ENCODE measurements at regions not wholly inside any gene's neighbourhood (a gene's known extent, or its start where the extent isn't known, plus 50 kb on each side); places are given as distances from the start of the nearest gene placed in this dataset.

DNA sequence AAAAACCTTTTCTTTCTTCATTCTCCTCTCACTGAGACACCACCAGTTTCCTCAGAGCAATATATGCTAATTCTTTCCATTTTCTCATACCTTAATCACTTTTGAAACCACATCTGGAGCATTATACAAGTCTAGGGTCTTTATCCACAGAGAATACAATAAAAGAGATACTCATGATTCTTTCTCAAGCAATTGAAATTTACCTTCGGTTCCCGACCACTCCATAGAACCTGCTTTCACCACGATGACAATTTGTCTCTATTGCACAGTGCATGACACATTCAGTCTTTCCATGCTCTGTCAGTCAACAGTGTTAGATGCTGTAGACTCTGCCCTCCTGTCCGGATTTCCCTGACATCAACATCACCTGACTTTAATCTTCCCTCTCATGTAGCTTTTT lies 409.3 kb upstream of the NWD2 start:
- DNase-seq (no peak), ATAC-seq (ENCODE audit: low read depth) (no peak)
- H3K27me3 Mint-ChIP-seq = no peaks in the 10 kb centered on the region
- no peak overlapping the region for H3K27ac ChIP-seq (ENCODE audit: low read length in 2 of 2)
- H3K9ac ChIP-seq (ENCODE audit: low read length) = no peak overlapping the region
- H3K36me3 ChIP-seq (replicated peaks in 1 of 2; ENCODE audit: control extremely low read depth in 1 of 2, control insufficient read depth in 1 of 2, extremely low read depth in 1 of 2, insufficient read depth in 2 of 2, low read length in 1 of 2) = no peaks in the 10 kb centered on the region
- no peak overlapping the region for H2AFZ ChIP-seq (ENCODE audit: insufficient read depth, low read depth, low read length, poor library complexity, severe bottlenecking)
- H3K79me2 ChIP-seq (ENCODE audit: control insufficient read depth, insufficient read depth, low read length) = no peaks in the 10 kb centered on the region
- ChIA-PET POLR2A (no interaction called here), CTCF (no interaction called here)
- H3K4me2 ChIP-seq (replicated peaks; ENCODE audit: low read depth, low read length, poor library complexity, severe bottlenecking) = no peak overlapping the region
- H3K9me3 Mint-ChIP-seq (ENCODE audit: insufficient read depth) = no peaks in the 10 kb centered on the region
- H3K27ac Mint-ChIP-seq = no peak overlapping the region
- WGBS (ENCODE audit: insufficient coverage) = 62% methylated on average over 4 of the region's 4 CpGs
- H4K20me1 ChIP-seq (ENCODE audit: control insufficient read depth, insufficient read depth, low read length, poor library complexity, severe bottlenecking) = no peaks in the 10 kb centered on the region
- TF ChIP-seq EZH2 (IDR thresholded peaks at IDR 0.05; ENCODE audit: borderline replicate concordance, insufficient read depth, low read depth, low read length, poor library complexity, severe bottlenecking) = no peak
- TF ChIP-seq, protein P1, sequence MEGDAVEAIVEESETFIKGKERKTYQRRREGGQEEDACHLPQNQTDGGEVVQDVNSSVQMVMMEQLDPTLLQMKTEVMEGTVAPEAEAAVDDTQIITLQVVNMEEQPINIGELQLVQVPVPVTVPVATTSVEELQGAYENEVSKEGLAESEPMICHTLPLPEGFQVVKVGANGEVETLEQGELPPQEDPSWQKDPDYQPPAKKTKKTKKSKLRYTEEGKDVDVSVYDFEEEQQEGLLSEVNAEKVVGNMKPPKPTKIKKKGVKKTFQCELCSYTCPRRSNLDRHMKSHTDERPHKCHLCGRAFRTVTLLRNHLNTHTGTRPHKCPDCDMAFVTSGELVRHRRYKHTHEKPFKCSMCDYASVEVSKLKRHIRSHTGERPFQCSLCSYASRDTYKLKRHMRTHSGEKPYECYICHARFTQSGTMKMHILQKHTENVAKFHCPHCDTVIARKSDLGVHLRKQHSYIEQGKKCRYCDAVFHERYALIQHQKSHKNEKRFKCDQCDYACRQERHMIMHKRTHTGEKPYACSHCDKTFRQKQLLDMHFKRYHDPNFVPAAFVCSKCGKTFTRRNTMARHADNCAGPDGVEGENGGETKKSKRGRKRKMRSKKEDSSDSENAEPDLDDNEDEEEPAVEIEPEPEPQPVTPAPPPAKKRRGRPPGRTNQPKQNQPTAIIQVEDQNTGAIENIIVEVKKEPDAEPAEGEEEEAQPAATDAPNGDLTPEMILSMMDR (IDR thresholded peaks at IDR 0.05) = no peak
- no peaks in the 10 kb centered on the region for H3K4me1 ChIP-seq (ENCODE audit: control insufficient read depth in 2 of 2, insufficient read depth in 2 of 2, low read length in 2 of 2)
- intact Hi-C loops (cut with micrococcal nuclease) = no loop called here
- no peak overlapping the region for H3K4me3 ChIP-seq (ENCODE audit: control extremely low read depth in 1 of 5, extremely low read depth in 1 of 5, insufficient read depth in 1 of 5, low read depth in 2 of 5, low read length in 4 of 5)
- no peak overlapping the region for H3K4me3 Mint-ChIP-seq
- H3K4me1 Mint-ChIP-seq = no peaks in the 10 kb centered on the region
- H3K9me3 ChIP-seq (ENCODE audit: control extremely low read depth in 1 of 3, control insufficient read depth in 2 of 3, insufficient read depth in 1 of 3, low read length in 2 of 3) = no peaks in the 10 kb centered on the region
- no peaks in the 10 kb centered on the region for H3K27me3 ChIP-seq (replicated peaks in 1 of 4; ENCODE audit: control extremely low read depth in 1 of 4, control insufficient read depth in 3 of 4, insufficient read depth in 4 of 4, low read length in 3 of 4)

DNA sequence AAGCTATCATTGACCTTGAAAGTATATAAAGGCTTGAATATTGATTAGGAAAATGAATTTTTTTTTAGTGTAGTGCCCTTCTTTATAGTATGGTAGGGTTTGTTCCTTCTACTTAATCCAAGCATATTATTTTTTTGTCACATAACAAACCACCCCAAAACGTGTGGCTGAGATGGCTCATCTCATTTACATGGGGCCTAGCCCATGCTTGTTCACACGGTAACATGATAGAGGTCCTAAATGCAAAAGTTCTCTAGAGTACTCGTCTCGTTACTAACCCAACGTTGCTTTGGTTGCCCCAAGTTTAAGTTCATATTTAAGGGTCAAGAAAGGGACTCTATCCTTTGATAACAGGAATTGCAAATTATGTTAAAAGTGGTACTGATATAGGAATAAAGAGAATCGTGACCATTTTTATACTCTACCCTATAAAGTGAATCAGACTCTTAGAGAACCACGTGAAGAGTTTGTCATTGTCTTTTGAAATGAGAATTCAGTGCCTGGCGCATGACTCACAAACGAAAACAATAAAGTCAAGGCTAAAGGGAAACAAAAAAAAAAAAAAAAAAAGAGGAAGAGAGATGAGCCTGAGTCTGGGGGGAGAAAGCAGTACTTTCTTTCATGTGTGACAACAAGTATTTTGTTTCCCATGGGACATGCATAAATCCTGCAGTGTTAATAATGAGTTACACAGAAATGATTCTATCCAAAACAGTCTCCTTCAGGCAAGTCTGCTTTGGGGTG lies 402.8 kb upstream of the NWD2 start:
- Histone ChIP-seq H3K27ac (ENCODE audit: low read length in 2 of 2) (no peak overlapping the region), H3K4me2 (replicated peaks; ENCODE audit: low read depth, low read length, poor library complexity, severe bottlenecking) (no peak overlapping the region), H3K36me3 (replicated peaks in 1 of 2; ENCODE audit: control extremely low read depth in 1 of 2, control insufficient read depth in 1 of 2, extremely low read depth in 1 of 2, insufficient read depth in 2 of 2, low read length in 1 of 2) (no peaks in the 10 kb centered on the region), H3K4me1 (ENCODE audit: control insufficient read depth in 2 of 2, insufficient read depth in 2 of 2, low read length in 2 of 2) (no peaks in the 10 kb centered on the region), H4K20me1 (ENCODE audit: control insufficient read depth, insufficient read depth, low read length, poor library complexity, severe bottlenecking) (no peaks in the 10 kb centered on the region), H3K9me3 (ENCODE audit: control extremely low read depth in 1 of 3, control insufficient read depth in 2 of 3, insufficient read depth in 1 of 3, low read length in 2 of 3) (no peaks in the 10 kb centered on the region), H2AFZ (ENCODE audit: insufficient read depth, low read depth, low read length, poor library complexity, severe bottlenecking) (no peak overlapping the region), H3K27me3 (replicated peaks in 1 of 4; ENCODE audit: control extremely low read depth in 1 of 4, control insufficient read depth in 3 of 4, insufficient read depth in 4 of 4, low read length in 3 of 4) (no peaks in the 10 kb centered on the region), H3K4me3 (ENCODE audit: control extremely low read depth in 1 of 5, extremely low read depth in 1 of 5, insufficient read depth in 1 of 5, low read depth in 2 of 5, low read length in 4 of 5) (no peak overlapping the region), H3K79me2 (ENCODE audit: control insufficient read depth, insufficient read depth, low read length) (no peaks in the 10 kb centered on the region), H3K9ac (ENCODE audit: low read length) (no peak overlapping the region)
- TF ChIP-seq, protein P1 (IDR thresholded peaks at IDR 0.05) = no peak
- TF ChIP-seq EZH2 (IDR thresholded peaks at IDR 0.05; ENCODE audit: borderline replicate concordance, insufficient read depth, low read depth, low read length, poor library complexity, severe bottlenecking) = no peak
- CTCF ChIA-PET = no interaction called here
- Mint-ChIP-seq H3K27ac (no peak overlapping the region), H3K4me3 (no peak overlapping the region), H3K9me3 (ENCODE audit: insufficient read depth) (no peaks in the 10 kb centered on the region), H3K4me1 (no peaks in the 10 kb centered on the region), H3K27me3 (no peaks in the 10 kb centered on the region)
- WGBS (ENCODE audit: insufficient coverage) = 82% methylated on average over 8 of the region's 9 CpGs
- ATAC-seq (ENCODE audit: low read depth) = no peak
- POLR2A ChIA-PET = no interaction called here
- intact Hi-C loops (cut with micrococcal nuclease) = no loop called here
- DNase-seq = no peak

All from B cell (primary cell).